ENCODE measurements at regions not wholly inside any gene's neighbourhood (a gene's known extent, or its start where the extent isn't known, plus 50 kb on each side); places are given as distances from the start of the nearest gene placed in this dataset.

- Histone ChIP-seq H3K9me2 (replicated peaks; ENCODE audit: insufficient read depth, low read length) (no peaks in the 10 kb centered on the region), H3F3A (ENCODE audit: insufficient read depth) (no peaks in the 10 kb centered on the region), H3K9me3 (ENCODE audit: insufficient read depth, low read length) (no peaks in the 10 kb centered on the region), H3K4me2 (ENCODE audit: low read depth, low read length, poor library complexity, severe bottlenecking) (no peak overlapping the region), H3K9ac (ENCODE audit: low read length) (no peak overlapping the region), H2AFZ (ENCODE audit: low read depth, low read length, severe bottlenecking) (no peak overlapping the region), H3K4me3 (ENCODE audit: insufficient read depth, low read length, poor library complexity, severe bottlenecking) (no peak overlapping the region), H3K27me3 (ENCODE audit: low read length) (no peaks in the 10 kb centered on the region), H3K27ac (ENCODE audit: low read depth, low read length) (no peak overlapping the region), H4K20me1 (ENCODE audit: low read depth, low read length) (no peaks in the 10 kb centered on the region), H3K79me2 (ENCODE audit: insufficient read depth, low read length) (no peaks in the 10 kb centered on the region), H3K36me3 (ENCODE audit: low read length) (no peaks in the 10 kb centered on the region)
- no peak for TF ChIP-seq EZH2phosphoT487 (conservative IDR thresholded peaks at IDR 0.05; ENCODE audit: low read length)
Measured at GRCh38 chr10:9243941-9244411, 1189.5 kb downstream of the GATA3 start.

DNA sequence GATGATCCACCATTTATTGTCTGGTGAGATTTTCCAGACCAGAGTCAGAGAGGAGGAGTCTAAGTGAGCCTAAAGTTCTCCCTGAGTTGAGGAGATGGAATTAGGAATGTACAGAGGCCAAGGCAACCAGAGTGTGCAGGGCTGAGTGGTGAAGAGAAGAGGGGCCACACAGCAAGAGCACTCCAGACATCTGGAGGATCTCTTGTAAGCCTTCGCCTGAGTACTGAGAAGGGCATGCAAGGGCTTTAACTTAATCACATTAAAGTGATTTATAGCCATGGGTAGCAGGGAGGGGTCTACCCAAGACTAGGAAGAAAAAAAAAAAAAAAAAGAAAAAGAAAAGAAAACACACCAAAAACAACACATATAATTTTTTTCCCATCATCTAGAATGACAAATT is 1190.4 kb downstream of the GATA3 start:
- no peak for TF ChIP-seq EZH2phosphoT487 (conservative IDR thresholded peaks at IDR 0.05; ENCODE audit: low read length)
- TF ChIP-seq, protein P1, sequence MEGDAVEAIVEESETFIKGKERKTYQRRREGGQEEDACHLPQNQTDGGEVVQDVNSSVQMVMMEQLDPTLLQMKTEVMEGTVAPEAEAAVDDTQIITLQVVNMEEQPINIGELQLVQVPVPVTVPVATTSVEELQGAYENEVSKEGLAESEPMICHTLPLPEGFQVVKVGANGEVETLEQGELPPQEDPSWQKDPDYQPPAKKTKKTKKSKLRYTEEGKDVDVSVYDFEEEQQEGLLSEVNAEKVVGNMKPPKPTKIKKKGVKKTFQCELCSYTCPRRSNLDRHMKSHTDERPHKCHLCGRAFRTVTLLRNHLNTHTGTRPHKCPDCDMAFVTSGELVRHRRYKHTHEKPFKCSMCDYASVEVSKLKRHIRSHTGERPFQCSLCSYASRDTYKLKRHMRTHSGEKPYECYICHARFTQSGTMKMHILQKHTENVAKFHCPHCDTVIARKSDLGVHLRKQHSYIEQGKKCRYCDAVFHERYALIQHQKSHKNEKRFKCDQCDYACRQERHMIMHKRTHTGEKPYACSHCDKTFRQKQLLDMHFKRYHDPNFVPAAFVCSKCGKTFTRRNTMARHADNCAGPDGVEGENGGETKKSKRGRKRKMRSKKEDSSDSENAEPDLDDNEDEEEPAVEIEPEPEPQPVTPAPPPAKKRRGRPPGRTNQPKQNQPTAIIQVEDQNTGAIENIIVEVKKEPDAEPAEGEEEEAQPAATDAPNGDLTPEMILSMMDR (IDR thresholded peaks at IDR 0.05; ENCODE audit: insufficient read depth, low read length, poor library complexity, severe bottlenecking): no peak
- Histone ChIP-seq H3F3A (ENCODE audit: insufficient read depth) (no peaks in the 10 kb centered on the region), H3K9ac (ENCODE audit: low read length) (no peak overlapping the region), H3K4me3 (ENCODE audit: insufficient read depth, low read length, poor library complexity, severe bottlenecking) (no peak overlapping the region), H3K9me3 (ENCODE audit: insufficient read depth, low read length) (no peaks in the 10 kb centered on the region), H2AFZ (ENCODE audit: low read depth, low read length, severe bottlenecking) (no peak overlapping the region), H3K9me2 (replicated peaks; ENCODE audit: insufficient read depth, low read length) (no peaks in the 10 kb centered on the region), H4K20me1 (ENCODE audit: low read depth, low read length) (no peaks in the 10 kb centered on the region), H3K79me2 (ENCODE audit: insufficient read depth, low read length) (no peaks in the 10 kb centered on the region), H3K27me3 (ENCODE audit: low read length) (no peaks in the 10 kb centered on the region), H3K4me2 (ENCODE audit: low read depth, low read length, poor library complexity, severe bottlenecking) (no peak overlapping the region), H3K36me3 (ENCODE audit: low read length) (no peaks in the 10 kb centered on the region), H3K27ac (ENCODE audit: low read depth, low read length) (no peak overlapping the region)

GRCh38 chr10:9253121-9253520 is 1198.6 kb downstream of the GATA3 start:
- no peaks in the 10 kb centered on the region for H3K79me2 ChIP-seq (ENCODE audit: insufficient read depth, low read length)
- no peaks in the 10 kb centered on the region for H3K27me3 ChIP-seq (ENCODE audit: low read length)
- no peaks in the 10 kb centered on the region for H3F3A ChIP-seq (ENCODE audit: insufficient read depth)
- no peak overlapping the region for H3K4me3 ChIP-seq (ENCODE audit: insufficient read depth, low read length, poor library complexity, severe bottlenecking)
- no peaks in the 10 kb centered on the region for H3K9me3 ChIP-seq (ENCODE audit: insufficient read depth, low read length)
- H3K4me2 ChIP-seq (ENCODE audit: low read depth, low read length, poor library complexity, severe bottlenecking): no peak overlapping the region
- H3K9me2 ChIP-seq (replicated peaks; ENCODE audit: insufficient read depth, low read length): no peaks in the 10 kb centered on the region
- H3K27ac ChIP-seq (ENCODE audit: low read depth, low read length): no peak overlapping the region
- TF ChIP-seq, protein P1 (IDR thresholded peaks at IDR 0.05; ENCODE audit: insufficient read depth, low read length, poor library complexity, severe bottlenecking): no peak
- TF ChIP-seq EZH2phosphoT487 (conservative IDR thresholded peaks at IDR 0.05; ENCODE audit: low read length): no peak
- no peaks in the 10 kb centered on the region for H3K36me3 ChIP-seq (ENCODE audit: low read length)
- H2AFZ ChIP-seq (ENCODE audit: low read depth, low read length, severe bottlenecking): no peak overlapping the region
- no peak overlapping the region for H3K9ac ChIP-seq (ENCODE audit: low read length)
- no peaks in the 10 kb centered on the region for H4K20me1 ChIP-seq (ENCODE audit: low read depth, low read length)

GRCh38 chr10:9254353-9254752 is 1199.9 kb downstream of the GATA3 start:
- H3K36me3 ChIP-seq (ENCODE audit: low read length): no peaks in the 10 kb centered on the region
- no peaks in the 10 kb centered on the region for H3F3A ChIP-seq (ENCODE audit: insufficient read depth)
- H3K9me2 ChIP-seq (replicated peaks; ENCODE audit: insufficient read depth, low read length): no peaks in the 10 kb centered on the region
- no peak for TF ChIP-seq EZH2phosphoT487 (conservative IDR thresholded peaks at IDR 0.05; ENCODE audit: low read length)
- TF ChIP-seq, protein P1 (IDR thresholded peaks at IDR 0.05; ENCODE audit: insufficient read depth, low read length, poor library complexity, severe bottlenecking): no peak
- H3K27ac ChIP-seq (ENCODE audit: low read depth, low read length): no peak overlapping the region
- H3K4me3 ChIP-seq (ENCODE audit: insufficient read depth, low read length, poor library complexity, severe bottlenecking): no peak overlapping the region
- H3K9ac ChIP-seq (ENCODE audit: low read length): no peak overlapping the region
- H3K4me2 ChIP-seq (ENCODE audit: low read depth, low read length, poor library complexity, severe bottlenecking): no peak overlapping the region
- no peaks in the 10 kb centered on the region for H3K27me3 ChIP-seq (ENCODE audit: low read length)
- H4K20me1 ChIP-seq (ENCODE audit: low read depth, low read length): no peaks in the 10 kb centered on the region
- H3K9me3 ChIP-seq (ENCODE audit: insufficient read depth, low read length): no peaks in the 10 kb centered on the region
- H2AFZ ChIP-seq (ENCODE audit: low read depth, low read length, severe bottlenecking): no peak overlapping the region
- no peaks in the 10 kb centered on the region for H3K79me2 ChIP-seq (ENCODE audit: insufficient read depth, low read length)
